Cardiac fibroblast (primary cell): ENCODE measurements at regions not wholly inside any gene's neighbourhood (a gene's known extent, or its start where the extent isn't known, plus 50 kb on each side); places are given as distances from the start of the nearest gene placed in this dataset.
A peak's percentile ranks its signal among the peaks of the same experiment; 100 is the strongest.

Experiments used
- DNase-seq, 2 donors: peaks; one replicate each; pipeline versions ENCODE4 v3.0.0 to v3.0.0-alpha.2; 2010; ENCODE audit warnings: low read depth in 2 of 2
- H3K4me3 ChIP-seq, 2 donors: replicated peaks in 1 of 2; 1 replicate in 1 of 2; 2 replicates in 1 of 2; pipeline ENCODE4 v1.5.1; 2011; ENCODE audit warnings: low read depth in 2 of 2, low read length in 2 of 2, mild to moderate bottlenecking in 2 of 2, moderate library complexity in 1 of 2
- TF ChIP-seq, protein P1 (sequence below): IDR thresholded peaks from one replicate; pipeline ENCODE4 v1.5.1; 2011; ENCODE audit warnings: low read depth, mild to moderate bottlenecking, low read length, inconsistent platforms

DNA sequence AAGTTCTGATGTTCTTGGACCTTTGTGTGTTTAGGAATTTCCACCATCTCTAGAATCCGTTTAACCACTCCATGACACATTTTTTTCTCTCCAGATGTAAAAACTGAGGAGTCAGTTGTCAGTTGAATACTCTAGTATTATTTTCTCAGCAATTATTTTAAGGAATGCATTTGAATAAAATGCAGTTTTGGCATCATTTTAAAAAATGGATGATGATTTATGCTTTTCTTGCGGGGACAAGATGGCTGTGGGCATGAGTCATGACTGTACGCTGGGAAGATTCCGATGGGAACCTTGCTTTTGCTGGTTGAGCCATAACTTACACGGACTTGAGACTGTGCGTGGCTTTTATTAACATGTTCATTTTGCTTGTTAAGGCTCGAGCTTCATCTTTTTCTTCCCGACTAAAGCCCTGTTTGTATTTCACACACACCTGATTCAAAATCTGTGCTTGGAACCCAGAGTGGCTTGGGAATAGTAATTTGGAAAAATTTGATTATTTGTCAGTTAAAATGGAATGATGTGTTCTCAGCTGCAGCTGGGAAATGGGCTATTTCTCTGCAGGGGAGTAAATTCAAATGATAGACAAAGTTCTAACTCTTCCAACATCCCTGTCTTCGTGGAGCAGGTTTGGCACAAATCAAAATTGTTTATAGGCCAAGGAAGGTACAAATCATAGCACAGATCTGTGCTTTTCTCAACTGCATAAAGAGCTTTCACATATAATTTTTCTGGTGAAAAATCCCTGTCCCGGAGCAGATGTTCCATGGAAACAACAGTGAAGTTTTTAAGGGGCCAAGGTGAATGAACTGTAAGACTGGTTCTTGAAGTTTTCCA, 470.5 kb upstream of the JAG1 start:
- peak; percentile 84 to 96 for DNase-seq
- TF ChIP-seq, protein P1, sequence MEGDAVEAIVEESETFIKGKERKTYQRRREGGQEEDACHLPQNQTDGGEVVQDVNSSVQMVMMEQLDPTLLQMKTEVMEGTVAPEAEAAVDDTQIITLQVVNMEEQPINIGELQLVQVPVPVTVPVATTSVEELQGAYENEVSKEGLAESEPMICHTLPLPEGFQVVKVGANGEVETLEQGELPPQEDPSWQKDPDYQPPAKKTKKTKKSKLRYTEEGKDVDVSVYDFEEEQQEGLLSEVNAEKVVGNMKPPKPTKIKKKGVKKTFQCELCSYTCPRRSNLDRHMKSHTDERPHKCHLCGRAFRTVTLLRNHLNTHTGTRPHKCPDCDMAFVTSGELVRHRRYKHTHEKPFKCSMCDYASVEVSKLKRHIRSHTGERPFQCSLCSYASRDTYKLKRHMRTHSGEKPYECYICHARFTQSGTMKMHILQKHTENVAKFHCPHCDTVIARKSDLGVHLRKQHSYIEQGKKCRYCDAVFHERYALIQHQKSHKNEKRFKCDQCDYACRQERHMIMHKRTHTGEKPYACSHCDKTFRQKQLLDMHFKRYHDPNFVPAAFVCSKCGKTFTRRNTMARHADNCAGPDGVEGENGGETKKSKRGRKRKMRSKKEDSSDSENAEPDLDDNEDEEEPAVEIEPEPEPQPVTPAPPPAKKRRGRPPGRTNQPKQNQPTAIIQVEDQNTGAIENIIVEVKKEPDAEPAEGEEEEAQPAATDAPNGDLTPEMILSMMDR: no peak
- no peak overlapping the region for H3K4me3 ChIP-seq

DNA sequence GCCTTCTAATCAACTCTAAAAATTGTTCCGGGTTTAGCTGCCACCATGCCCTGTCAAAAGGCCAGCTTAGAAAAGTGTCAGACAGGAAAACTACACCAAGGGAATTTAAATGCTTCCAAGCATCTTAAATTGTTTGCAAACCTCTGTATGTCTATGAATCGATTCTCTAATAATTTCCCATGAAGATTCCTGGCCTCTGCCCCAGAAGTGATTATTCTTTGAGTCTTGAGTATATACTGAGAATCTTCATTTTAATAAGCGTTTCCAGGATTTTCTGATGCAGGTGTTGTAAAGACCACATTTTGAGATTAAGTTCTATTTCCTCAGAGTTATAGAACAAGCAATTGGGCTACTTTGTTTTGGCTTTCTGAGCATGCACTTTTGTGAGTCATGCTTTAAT, 471.8 kb upstream of the JAG1 start:
- TF ChIP-seq, protein P1: no peak
- DNase-seq: no peak
- no peak overlapping the region for H3K4me3 ChIP-seq

DNA sequence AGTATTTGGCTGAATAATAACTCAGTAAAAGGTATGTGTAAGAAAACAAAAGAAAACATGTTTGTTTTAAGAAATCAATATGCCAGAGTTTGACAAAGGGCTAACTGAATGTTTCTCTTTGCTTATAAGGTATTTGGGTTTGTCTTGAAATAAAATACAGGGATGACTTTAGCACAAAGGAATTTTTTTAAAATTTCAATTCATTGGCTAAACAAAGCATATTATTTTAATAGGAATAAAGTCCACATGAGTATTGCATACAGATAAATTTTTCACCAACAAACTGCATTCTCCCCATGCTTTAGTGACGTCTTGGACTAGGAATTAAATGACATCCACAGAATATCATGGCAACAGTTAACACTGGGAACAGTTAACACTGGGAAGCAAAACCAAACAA, 480.0 kb upstream of the JAG1 start:
- no peak overlapping the region for H3K4me3 ChIP-seq
- DNase-seq: peak; percentile 25 to 72
- TF ChIP-seq, protein P1: no peak

DNA sequence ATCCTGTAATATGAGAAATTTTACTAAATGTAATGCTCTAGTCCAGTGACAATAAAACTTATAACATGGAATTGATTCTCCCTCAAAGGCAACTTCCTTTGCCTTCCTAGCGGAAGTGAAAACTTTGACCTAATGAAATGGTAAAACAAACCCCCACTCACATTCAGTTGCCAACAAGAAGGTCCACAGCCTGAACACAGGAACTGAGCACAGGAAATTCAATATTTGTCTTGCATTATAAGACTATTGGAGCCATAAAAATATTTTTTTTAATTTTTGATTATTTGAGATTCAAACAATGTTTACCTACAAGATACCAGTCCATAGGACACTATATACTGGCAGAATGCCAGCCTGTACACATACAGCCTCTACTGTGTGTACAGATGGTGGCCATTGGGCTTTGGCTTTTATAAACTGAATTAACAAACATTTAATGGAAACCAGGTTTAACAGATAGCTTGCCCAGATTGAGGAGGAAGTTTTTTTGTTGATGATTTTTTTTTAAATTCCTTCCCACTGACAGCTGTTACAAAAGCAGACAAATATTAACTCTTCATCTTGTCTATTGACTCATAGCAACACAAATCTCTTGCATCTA, 481.5 kb upstream of the JAG1 start:
- TF ChIP-seq, protein P1: no peak
- no peak overlapping the region for H3K4me3 ChIP-seq

DNA sequence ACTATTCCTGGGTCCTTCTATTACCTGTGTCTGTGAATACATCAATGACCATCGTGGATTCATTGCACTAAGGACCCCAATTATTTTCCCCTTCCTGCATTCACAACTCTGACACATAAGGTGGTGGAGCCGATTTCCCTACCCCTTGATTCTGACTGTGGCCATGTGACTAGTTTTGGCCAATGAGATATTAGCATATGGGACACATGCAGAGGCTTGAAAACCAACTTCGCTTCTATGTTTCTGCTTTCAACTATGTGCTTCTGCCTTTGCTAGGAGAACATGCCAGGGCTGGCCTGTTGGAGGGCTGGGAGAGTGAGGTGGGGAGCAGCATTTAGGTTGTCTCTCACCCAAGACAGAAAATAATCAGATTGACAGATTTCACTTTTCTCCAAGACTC, 483.1 kb upstream of the JAG1 start:
- no peak overlapping the region for H3K4me3 ChIP-seq
- DNase-seq: no peak
- TF ChIP-seq, protein P1: no peak

More for the DNA sequence above, 481.5 kb upstream of the JAG1 start:
- no peak for DNase-seq

DNA sequence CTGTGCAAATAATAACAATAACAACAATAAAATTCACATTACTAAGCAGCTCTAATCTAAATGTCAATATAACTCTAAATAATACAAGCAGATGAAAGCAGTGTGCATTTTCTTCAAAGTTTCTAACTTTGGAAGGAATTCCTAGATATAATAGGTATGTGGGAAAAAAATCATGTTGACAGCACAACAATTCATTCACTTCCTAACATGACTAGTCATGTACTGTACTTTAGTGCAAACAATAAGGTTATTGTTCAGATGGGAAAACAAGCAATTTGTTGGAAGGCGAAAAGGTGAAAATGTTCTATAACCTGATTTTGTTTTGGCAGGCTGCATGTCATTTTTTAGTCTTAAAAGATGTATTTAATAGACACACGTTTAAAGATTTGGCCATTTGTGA, 484.3 kb upstream of the JAG1 start:
- TF ChIP-seq, protein P1: no peak

More for the DNA sequence above, 484.3 kb upstream of the JAG1 start:
- peak; percentile 44 to 58 for DNase-seq
- no peak overlapping the region for H3K4me3 ChIP-seq
